CD14-positive monocyte (primary cell): ENCODE measurements at regions not wholly inside any gene's neighbourhood (a gene's known extent, or its start where the extent isn't known, plus 50 kb on each side); places are given as distances from the start of the nearest gene placed in this dataset.

Source experiments
- DNase-seq, 3 donors: peaks; one replicate each; pipeline ENCODE4 v3.0.0-alpha.2; 2011 to 2022
- H2AFZ ChIP-seq: 2 replicates; pipeline ENCODE4 v1.6.0; 2012; ENCODE audit warnings: mild to moderate bottlenecking, low read depth, low read length, inconsistent platforms; ENCODE audit not compliant: insufficient read depth, poor library complexity, severe bottlenecking
- H3K27ac ChIP-seq, 2 donors: 1 replicate in 1 of 2; 2 replicates in 1 of 2; pipeline ENCODE4 v1.5.1; 2012 to 2013; ENCODE audit warnings: low read length in 2 of 2, control low read depth in 1 of 2, inconsistent platforms in 1 of 2, low read depth in 1 of 2, mild to moderate bottlenecking in 1 of 2
- H3K27me3 ChIP-seq, 2 donors: one replicate each; pipeline versions ENCODE4 v1.6.0 to v1.6.1; 2011 to 2013; ENCODE audit warnings: low read length in 2 of 2; ENCODE audit not compliant: control insufficient read depth in 2 of 2, insufficient read depth in 2 of 2
- H3K36me3 ChIP-seq, 2 donors: replicated peaks in 1 of 2; 1 replicate in 1 of 2; 2 replicates in 1 of 2; pipeline versions ENCODE4 v1.5.1 to v1.6.1; 2012 to 2013; ENCODE audit warnings: low read length in 2 of 2, control low read depth in 1 of 2, inconsistent platforms in 1 of 2, mild to moderate bottlenecking in 1 of 2; ENCODE audit not compliant: insufficient read depth in 2 of 2, control insufficient read depth in 1 of 2
- H3K4me1 ChIP-seq, 2 donors: 1 replicate in 1 of 2; 2 replicates in 1 of 2; pipeline versions ENCODE4 v1.5.1 to v1.6.1; 2012 to 2013; ENCODE audit warnings: low read length in 2 of 2, control low read depth in 1 of 2, inconsistent platforms in 1 of 2, mild to moderate bottlenecking in 1 of 2, moderate library complexity in 1 of 2; ENCODE audit not compliant: insufficient read depth in 2 of 2, control insufficient read depth in 1 of 2
- H3K4me2 ChIP-seq: replicated peaks from 2 replicates; pipeline ENCODE3; 2012; ENCODE audit warnings: low read length, moderate library complexity, mild to moderate bottlenecking; ENCODE audit not compliant: poor library complexity, severe bottlenecking; ENCODE audit errors: extremely low read depth
- H3K4me3 ChIP-seq, 3 experiments: fragments of 200-600 bp in 1 of 3; sonication (generic) in 1 of 3; replicated peaks in 1 of 3; 1 replicate in 2 of 3; 2 replicates in 1 of 3; pipeline ENCODE4 v1.5.1; 2011 to 2013; ENCODE audit warnings: low read length in 3 of 3, mild to moderate bottlenecking in 3 of 3, control low read depth in 2 of 3, low read depth in 2 of 3, inconsistent platforms in 1 of 3, moderate library complexity in 1 of 3
- H3K79me2 ChIP-seq: 2 replicates; pipeline ENCODE4 v1.6.0; 2012; ENCODE audit warnings: mild to moderate bottlenecking, control low read depth, inconsistent platforms, low read length, moderate library complexity; ENCODE audit not compliant: insufficient read depth
- H3K9ac ChIP-seq: 2 replicates; pipeline ENCODE4 v1.6.0; 2017; ENCODE audit warnings: low read length, mild to moderate bottlenecking; ENCODE audit not compliant: insufficient read depth, poor library complexity, severe bottlenecking
- H3K9me3 ChIP-seq, 2 donors: replicated peaks in 1 of 2; 1 replicate in 1 of 2; 2 replicates in 1 of 2; pipeline versions ENCODE4 v1.5.1 to v1.6.1; 2012 to 2013; ENCODE audit warnings: low read length in 2 of 2, control low read depth in 1 of 2; ENCODE audit not compliant: control insufficient read depth in 1 of 2, insufficient read depth in 1 of 2
- H4K20me1 ChIP-seq: 2 replicates; pipeline ENCODE4 v1.6.0; 2012; ENCODE audit warnings: mild to moderate bottlenecking, low read length, control low read depth, moderate library complexity; ENCODE audit not compliant: insufficient read depth
- H3K27ac Mint-ChIP-seq, 7 donors: one replicate each; pipeline ENCODE4 v1.8.0; 2020; ENCODE audit warnings: mild to moderate bottlenecking in 7 of 7, mixed read lengths in 7 of 7, moderate library complexity in 6 of 7, inconsistent platforms in 2 of 7
- H3K27me3 Mint-ChIP-seq, 3 donors: one replicate each; pipeline ENCODE4 v1.8.0; 2021 to 2022; ENCODE audit warnings: low read depth in 3 of 3, mild to moderate bottlenecking in 3 of 3, mixed read lengths in 3 of 3, moderate library complexity in 3 of 3, inconsistent platforms in 1 of 3
- H3K36me3 Mint-ChIP-seq, 2 donors: one replicate each; pipeline ENCODE4 v1.8.0; 2020; ENCODE audit warnings: mixed read lengths in 2 of 2, inconsistent platforms in 1 of 2, mild to moderate bottlenecking in 1 of 2
- H3K4me1 Mint-ChIP-seq: one replicate; pipeline ENCODE4 v1.8.0; 2020; ENCODE audit warnings: mild to moderate bottlenecking, mixed read lengths
- H3K4me3 Mint-ChIP-seq, 2 donors: one replicate each; pipeline ENCODE4 v1.8.0; 2020; ENCODE audit warnings: mild to moderate bottlenecking in 2 of 2, mixed read lengths in 2 of 2, moderate library complexity in 1 of 2
- H3K9me3 Mint-ChIP-seq, 7 donors: one replicate each; pipeline ENCODE4 v1.8.0; 2020 to 2022; ENCODE audit warnings: mixed read lengths in 7 of 7, mild to moderate bottlenecking in 6 of 7, moderate library complexity in 6 of 7, inconsistent platforms in 2 of 7
- WGBS: methylation state at CpG from one replicate; pipeline ENCODE4 v1.1.5; 2013; ENCODE audit warnings: missing lambda C conversion rate; ENCODE audit not compliant: insufficient coverage; 5-methylcytosine and 5-hydroxymethylcytosine counted together
- intact Hi-C, 2 donors: fragments of 100-400 bp; cut with micrococcal nuclease; formaldehyde crosslinking; loops; one replicate each; pipeline versions ENCODE4 v1.15.0 to v1.15.1; 2023
- TF ChIP-seq, protein P1 (sequence below): fragments of 200-600 bp; IDR thresholded peaks from one replicate; pipeline ENCODE4 v1.8.0; 2022; ENCODE audit warnings: antibody characterized with exemption, mild to moderate bottlenecking

- H3K27ac ChIP-seq: no peak overlapping the region
- intact Hi-C loops: no loop called here
- no peak overlapping the region for H3K4me2 ChIP-seq
- H3K9me3 ChIP-seq: no peaks in the 10 kb centered on the region
- peaks cover 5 to 11% (median 6%) of the 10 kb centered on the region in 3 donors for H3K27me3 Mint-ChIP-seq
- H3K4me3 ChIP-seq: no peak overlapping the region
- peaks cover 0 to 3% (median 0%) of the 10 kb centered on the region in 7 donors for H3K9me3 Mint-ChIP-seq
- no peaks in the 10 kb centered on the region for H3K36me3 ChIP-seq
- H3K9ac ChIP-seq: no peak overlapping the region
- H3K4me1 ChIP-seq: no peaks in the 10 kb centered on the region
- TF ChIP-seq, protein P1, sequence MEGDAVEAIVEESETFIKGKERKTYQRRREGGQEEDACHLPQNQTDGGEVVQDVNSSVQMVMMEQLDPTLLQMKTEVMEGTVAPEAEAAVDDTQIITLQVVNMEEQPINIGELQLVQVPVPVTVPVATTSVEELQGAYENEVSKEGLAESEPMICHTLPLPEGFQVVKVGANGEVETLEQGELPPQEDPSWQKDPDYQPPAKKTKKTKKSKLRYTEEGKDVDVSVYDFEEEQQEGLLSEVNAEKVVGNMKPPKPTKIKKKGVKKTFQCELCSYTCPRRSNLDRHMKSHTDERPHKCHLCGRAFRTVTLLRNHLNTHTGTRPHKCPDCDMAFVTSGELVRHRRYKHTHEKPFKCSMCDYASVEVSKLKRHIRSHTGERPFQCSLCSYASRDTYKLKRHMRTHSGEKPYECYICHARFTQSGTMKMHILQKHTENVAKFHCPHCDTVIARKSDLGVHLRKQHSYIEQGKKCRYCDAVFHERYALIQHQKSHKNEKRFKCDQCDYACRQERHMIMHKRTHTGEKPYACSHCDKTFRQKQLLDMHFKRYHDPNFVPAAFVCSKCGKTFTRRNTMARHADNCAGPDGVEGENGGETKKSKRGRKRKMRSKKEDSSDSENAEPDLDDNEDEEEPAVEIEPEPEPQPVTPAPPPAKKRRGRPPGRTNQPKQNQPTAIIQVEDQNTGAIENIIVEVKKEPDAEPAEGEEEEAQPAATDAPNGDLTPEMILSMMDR: no peak
- no peak overlapping the region for H3K4me3 Mint-ChIP-seq
- H3K4me1 Mint-ChIP-seq: no peaks in the 10 kb centered on the region
- H3K27ac Mint-ChIP-seq: no peak overlapping the region
- no peaks in the 10 kb centered on the region for H3K36me3 Mint-ChIP-seq
- H2AFZ ChIP-seq: no peak overlapping the region
- H4K20me1 ChIP-seq: no peaks in the 10 kb centered on the region
- no peak for DNase-seq
- WGBS: 60% methylated on average over 1 of the region's 1 CpG
- H3K79me2 ChIP-seq: no peaks in the 10 kb centered on the region
- H3K27me3 ChIP-seq: no peaks in the 10 kb centered on the region
Observed at GRCh38 chr17:51389875-51390274, 129.5 kb downstream of the UTP18 start.

- no peak overlapping the region for H3K4me3 ChIP-seq
- H3K9me3 Mint-ChIP-seq: peaks cover 0 to 3% (median 0%) of the 10 kb centered on the region in 7 donors
- DNase-seq: no peak
- H3K4me1 Mint-ChIP-seq: no peaks in the 10 kb centered on the region
- H3K4me1 ChIP-seq: no peaks in the 10 kb centered on the region
- H2AFZ ChIP-seq: no peak overlapping the region
- WGBS: 64% methylated on average over 7 of the region's 8 CpGs
- no peak overlapping the region for H3K4me2 ChIP-seq
- H3K27me3 ChIP-seq: no peaks in the 10 kb centered on the region
- no peaks in the 10 kb centered on the region for H3K9me3 ChIP-seq
- no peaks in the 10 kb centered on the region for H4K20me1 ChIP-seq
- no peaks in the 10 kb centered on the region for H3K36me3 ChIP-seq
- no peaks in the 10 kb centered on the region for H3K79me2 ChIP-seq
- H3K27me3 Mint-ChIP-seq: peaks cover 4 to 10% (median 5%) of the 10 kb centered on the region in 3 donors
- no peak overlapping the region for H3K27ac ChIP-seq
- intact Hi-C loops: no loop called here
- peak overlapping the region in 2 of 7 donors; percentile 9 to 15 for H3K27ac Mint-ChIP-seq
- no peak overlapping the region for H3K4me3 Mint-ChIP-seq
- H3K36me3 Mint-ChIP-seq: no peaks in the 10 kb centered on the region
- TF ChIP-seq, protein P1: no peak
- no peak overlapping the region for H3K9ac ChIP-seq
Observed at GRCh38 chr17:51391982-51392654, 131.8 kb downstream of the UTP18 start.
